ENCODE measurements at regions not wholly inside any gene's neighbourhood (a gene's known extent, or its start where the extent isn't known, plus 50 kb on each side); places are given as distances from the start of the nearest gene placed in this dataset.

- no peaks in the 10 kb centered on the region for H3K9me3 ChIP-seq (ENCODE audit: control insufficient read depth in 2 of 2, insufficient read depth in 1 of 2, low read depth in 1 of 2, low read length in 1 of 2)
- WGBS, 2 donors = 7 to 8% methylated on average over 59 to 65 of the region's 65 CpGs
- peak overlapping the region; percentile 30 to 39 for H3K4me3 ChIP-seq (ENCODE audit: low read depth in 1 of 2, low read length in 2 of 2)
- no peaks in the 10 kb centered on the region for H3K27me3 ChIP-seq (ENCODE audit: control insufficient read depth in 1 of 2, insufficient read depth in 2 of 2, low read length in 2 of 2)
- no peak overlapping the region for H3K27ac ChIP-seq (ENCODE audit: low read depth in 2 of 2, low read length in 1 of 2)
- peaks cover 0 to 19% of the 10 kb centered on the region in 2 donors for H3K4me1 ChIP-seq (ENCODE audit: control insufficient read depth in 2 of 2, insufficient read depth in 2 of 2, low read length in 1 of 2)
- H3K36me3 ChIP-seq (ENCODE audit: control insufficient read depth in 2 of 2, insufficient read depth in 2 of 2, low read length in 1 of 2) = no peaks in the 10 kb centered on the region
Observed at GRCh38 chr2:172234716-172235691, 132.3 kb upstream of the DLX2 start.

- WGBS, 2 donors = 84 to 87% methylated on average over 8 of the region's 8 CpGs
- Histone ChIP-seq H3K36me3 (ENCODE audit: control insufficient read depth in 2 of 2, insufficient read depth in 2 of 2, low read length in 1 of 2) (no peaks in the 10 kb centered on the region), H3K27me3 (ENCODE audit: control insufficient read depth in 1 of 2, insufficient read depth in 2 of 2, low read length in 2 of 2) (no peaks in the 10 kb centered on the region), H3K9me3 (ENCODE audit: control insufficient read depth in 2 of 2, insufficient read depth in 1 of 2, low read depth in 1 of 2, low read length in 1 of 2) (no peaks in the 10 kb centered on the region), H3K27ac (ENCODE audit: low read depth in 2 of 2, low read length in 1 of 2) (no peak overlapping the region), H3K4me1 (ENCODE audit: control insufficient read depth in 2 of 2, insufficient read depth in 2 of 2, low read length in 1 of 2) (peaks cover 0 to 3% of the 10 kb centered on the region in 2 donors), H3K4me3 (ENCODE audit: low read depth in 1 of 2, low read length in 2 of 2) (no peak overlapping the region)
Observed at GRCh38 chr2:172239944-172240590, 137.4 kb upstream of the DLX2 start.

- no peaks in the 10 kb centered on the region for H3K36me3 ChIP-seq (ENCODE audit: control insufficient read depth in 2 of 2, insufficient read depth in 2 of 2, low read length in 1 of 2)
- 68 to 69% methylated on average over 3 of the region's 3 CpGs for WGBS, 2 donors
- H3K27me3 ChIP-seq (ENCODE audit: control insufficient read depth in 1 of 2, insufficient read depth in 2 of 2, low read length in 2 of 2) = no peaks in the 10 kb centered on the region
- no peak overlapping the region for H3K4me3 ChIP-seq (ENCODE audit: low read depth in 1 of 2, low read length in 2 of 2)
- no peaks in the 10 kb centered on the region for H3K4me1 ChIP-seq (ENCODE audit: control insufficient read depth in 2 of 2, insufficient read depth in 2 of 2, low read length in 1 of 2)
- no peak overlapping the region for H3K27ac ChIP-seq (ENCODE audit: low read depth in 2 of 2, low read length in 1 of 2)
- no peaks in the 10 kb centered on the region for H3K9me3 ChIP-seq (ENCODE audit: control insufficient read depth in 2 of 2, insufficient read depth in 1 of 2, low read depth in 1 of 2, low read length in 1 of 2)
Observed at GRCh38 chr2:172241222-172241621, 138.5 kb upstream of the DLX2 start.

- Histone ChIP-seq H3K36me3 (ENCODE audit: control insufficient read depth in 2 of 2, insufficient read depth in 2 of 2, low read length in 1 of 2) (no peaks in the 10 kb centered on the region), H3K4me3 (ENCODE audit: low read depth in 1 of 2, low read length in 2 of 2) (no peak overlapping the region), H3K27me3 (ENCODE audit: control insufficient read depth in 1 of 2, insufficient read depth in 2 of 2, low read length in 2 of 2) (no peaks in the 10 kb centered on the region), H3K4me1 (ENCODE audit: control insufficient read depth in 2 of 2, insufficient read depth in 2 of 2, low read length in 1 of 2) (no peaks in the 10 kb centered on the region), H3K27ac (ENCODE audit: low read depth in 2 of 2, low read length in 1 of 2) (no peak overlapping the region), H3K9me3 (ENCODE audit: control insufficient read depth in 2 of 2, insufficient read depth in 1 of 2, low read depth in 1 of 2, low read length in 1 of 2) (no peaks in the 10 kb centered on the region)
- 71 to 90% methylated on average over 1 of the region's 1 CpG for whole genome bisulfite sequencing, 2 donors
Observed at GRCh38 chr2:172242471-172242870, 139.8 kb upstream of the DLX2 start.

GRCh38 chr2:172242961-172243360 is 140.3 kb upstream of the DLX2 start:
- no peaks in the 10 kb centered on the region for H3K36me3 ChIP-seq (ENCODE audit: control insufficient read depth in 2 of 2, insufficient read depth in 2 of 2, low read length in 1 of 2)
- 94 to 100% methylated on average over 1 of the region's 1 CpG for WGBS, 2 donors
- H3K4me1 ChIP-seq (ENCODE audit: control insufficient read depth in 2 of 2, insufficient read depth in 2 of 2, low read length in 1 of 2) = no peaks in the 10 kb centered on the region
- H3K9me3 ChIP-seq (ENCODE audit: control insufficient read depth in 2 of 2, insufficient read depth in 1 of 2, low read depth in 1 of 2, low read length in 1 of 2) = no peaks in the 10 kb centered on the region
- no peaks in the 10 kb centered on the region for H3K27me3 ChIP-seq (ENCODE audit: control insufficient read depth in 1 of 2, insufficient read depth in 2 of 2, low read length in 2 of 2)
- H3K4me3 ChIP-seq (ENCODE audit: low read depth in 1 of 2, low read length in 2 of 2) = no peak overlapping the region
- no peak overlapping the region for H3K27ac ChIP-seq (ENCODE audit: low read depth in 2 of 2, low read length in 1 of 2)

GRCh38 chr2:172244419-172245130 is 141.9 kb upstream of the DLX2 start:
- no peak overlapping the region for H3K4me3 ChIP-seq (ENCODE audit: low read depth in 1 of 2, low read length in 2 of 2)
- WGBS, 2 donors = 92% methylated on average over 3 of the region's 3 CpGs
- no peaks in the 10 kb centered on the region for H3K36me3 ChIP-seq (ENCODE audit: control insufficient read depth in 2 of 2, insufficient read depth in 2 of 2, low read length in 1 of 2)
- no peaks in the 10 kb centered on the region for H3K9me3 ChIP-seq (ENCODE audit: control insufficient read depth in 2 of 2, insufficient read depth in 1 of 2, low read depth in 1 of 2, low read length in 1 of 2)
- no peak overlapping the region for H3K27ac ChIP-seq (ENCODE audit: low read depth in 2 of 2, low read length in 1 of 2)
- no peaks in the 10 kb centered on the region for H3K4me1 ChIP-seq (ENCODE audit: control insufficient read depth in 2 of 2, insufficient read depth in 2 of 2, low read length in 1 of 2)
- no peaks in the 10 kb centered on the region for H3K27me3 ChIP-seq (ENCODE audit: control insufficient read depth in 1 of 2, insufficient read depth in 2 of 2, low read length in 2 of 2)

- Histone ChIP-seq H3K27me3 (ENCODE audit: control insufficient read depth in 1 of 2, insufficient read depth in 2 of 2, low read length in 2 of 2) (no peaks in the 10 kb centered on the region), H3K27ac (ENCODE audit: low read depth in 2 of 2, low read length in 1 of 2) (no peak overlapping the region), H3K4me3 (ENCODE audit: low read depth in 1 of 2, low read length in 2 of 2) (no peak overlapping the region), H3K36me3 (ENCODE audit: control insufficient read depth in 2 of 2, insufficient read depth in 2 of 2, low read length in 1 of 2) (no peaks in the 10 kb centered on the region), H3K4me1 (ENCODE audit: control insufficient read depth in 2 of 2, insufficient read depth in 2 of 2, low read length in 1 of 2) (no peaks in the 10 kb centered on the region), H3K9me3 (ENCODE audit: control insufficient read depth in 2 of 2, insufficient read depth in 1 of 2, low read depth in 1 of 2, low read length in 1 of 2) (no peaks in the 10 kb centered on the region)
- WGBS, 2 donors = 52 to 76% methylated on average over 4 of the region's 4 CpGs
Observed at GRCh38 chr2:172246649-172247048, 143.9 kb upstream of the DLX2 start.

- 91 to 95% methylated on average over 6 of the region's 6 CpGs for WGBS, 2 donors
- Histone ChIP-seq H3K27ac (ENCODE audit: low read depth in 2 of 2, low read length in 1 of 2) (no peak overlapping the region), H3K4me3 (ENCODE audit: low read depth in 1 of 2, low read length in 2 of 2) (no peak overlapping the region), H3K9me3 (ENCODE audit: control insufficient read depth in 2 of 2, insufficient read depth in 1 of 2, low read depth in 1 of 2, low read length in 1 of 2) (no peaks in the 10 kb centered on the region), H3K36me3 (ENCODE audit: control insufficient read depth in 2 of 2, insufficient read depth in 2 of 2, low read length in 1 of 2) (no peaks in the 10 kb centered on the region), H3K27me3 (ENCODE audit: control insufficient read depth in 1 of 2, insufficient read depth in 2 of 2, low read length in 2 of 2) (no peaks in the 10 kb centered on the region), H3K4me1 (ENCODE audit: control insufficient read depth in 2 of 2, insufficient read depth in 2 of 2, low read length in 1 of 2) (peaks cover 0 to 3% of the 10 kb centered on the region in 2 donors)
Observed at GRCh38 chr2:172247203-172247602, 144.5 kb upstream of the DLX2 start.

- WGBS, 2 donors = 51 to 62% methylated on average over 4 of the region's 4 CpGs
- Histone ChIP-seq H3K27me3 (ENCODE audit: control insufficient read depth in 1 of 2, insufficient read depth in 2 of 2, low read length in 2 of 2) (no peaks in the 10 kb centered on the region), H3K4me3 (ENCODE audit: low read depth in 1 of 2, low read length in 2 of 2) (no peak overlapping the region), H3K27ac (ENCODE audit: low read depth in 2 of 2, low read length in 1 of 2) (no peak overlapping the region), H3K9me3 (ENCODE audit: control insufficient read depth in 2 of 2, insufficient read depth in 1 of 2, low read depth in 1 of 2, low read length in 1 of 2) (no peaks in the 10 kb centered on the region), H3K4me1 (ENCODE audit: control insufficient read depth in 2 of 2, insufficient read depth in 2 of 2, low read length in 1 of 2) (peaks cover 0 to 5% of the 10 kb centered on the region in 2 donors), H3K36me3 (ENCODE audit: control insufficient read depth in 2 of 2, insufficient read depth in 2 of 2, low read length in 1 of 2) (no peaks in the 10 kb centered on the region)
Observed at GRCh38 chr2:172248381-172248780, 145.7 kb upstream of the DLX2 start.

All from esophagus (tissue), 2 donors.